Stimulated activated CD8-positive, alpha-beta memory T cell treated with anti-CD3 and anti-CD28 coated beads, Interleukin-12 subunit alpha, Interleukin-12 subunit beta, amount 100 ng/mL, for 1 hour (primary cell): ENCODE measurements at regions not wholly inside any gene's neighbourhood (a gene's known extent, or its start where the extent isn't known, plus 50 kb on each side); places are given as distances from the start of the nearest gene placed in this dataset.
A peak's percentile ranks its signal among the peaks of the same experiment; 100 is the strongest.

Source experiments
- DNase-seq: peaks from one replicate; pipeline ENCODE4 v3.0.0-alpha.2; 2020; ENCODE audit warnings: low read depth

- no peak for DNase-seq
Measured at GRCh38 chr14:49464885-49465284, 121.3 kb downstream of the RPS29 start.

DNA sequence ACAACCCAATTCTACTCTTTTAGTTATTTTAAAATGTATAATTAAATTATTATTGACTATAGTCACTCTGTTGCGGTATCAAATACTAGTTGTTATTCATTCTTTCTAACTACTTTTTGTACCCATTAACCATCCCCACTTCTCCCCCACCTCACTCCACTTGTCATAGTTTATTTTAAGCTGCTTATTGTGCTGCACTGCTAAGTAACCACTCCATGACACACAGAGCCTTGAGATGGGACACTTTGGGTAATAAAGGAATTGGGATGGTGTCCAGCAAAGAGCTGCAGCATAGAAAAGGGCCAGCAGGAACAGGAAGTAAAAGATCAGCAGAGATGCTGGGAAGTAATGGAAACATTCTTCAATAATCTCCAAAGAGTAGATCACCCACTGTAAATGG is 123.0 kb downstream of the RPS29 start:
- DNase-seq, result no peak

GRCh38 chr14:49461529-49462401 is 124.4 kb downstream of the RPS29 start:
- DNase-seq, result peak; percentile 20

DNA sequence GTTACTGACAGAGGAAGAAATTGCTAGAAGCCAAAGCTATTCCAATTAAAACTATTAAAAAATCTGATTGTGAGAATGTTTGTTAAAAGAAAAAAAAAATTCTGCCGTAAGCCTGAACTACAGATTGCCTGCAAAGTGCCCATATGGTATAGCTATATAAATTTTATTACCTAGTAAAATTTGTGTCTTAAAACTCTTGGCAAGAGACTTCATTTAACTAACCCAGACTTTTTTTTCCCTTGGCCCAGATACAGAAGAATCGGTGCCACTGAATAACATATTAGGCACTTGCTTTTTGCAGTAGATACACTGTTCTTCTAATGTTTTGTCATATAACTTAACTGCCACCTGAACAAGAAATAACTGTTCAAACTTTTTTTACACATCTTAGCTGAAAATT is 125.5 kb downstream of the RPS29 start:
- DNase-seq, result no peak

DNA sequence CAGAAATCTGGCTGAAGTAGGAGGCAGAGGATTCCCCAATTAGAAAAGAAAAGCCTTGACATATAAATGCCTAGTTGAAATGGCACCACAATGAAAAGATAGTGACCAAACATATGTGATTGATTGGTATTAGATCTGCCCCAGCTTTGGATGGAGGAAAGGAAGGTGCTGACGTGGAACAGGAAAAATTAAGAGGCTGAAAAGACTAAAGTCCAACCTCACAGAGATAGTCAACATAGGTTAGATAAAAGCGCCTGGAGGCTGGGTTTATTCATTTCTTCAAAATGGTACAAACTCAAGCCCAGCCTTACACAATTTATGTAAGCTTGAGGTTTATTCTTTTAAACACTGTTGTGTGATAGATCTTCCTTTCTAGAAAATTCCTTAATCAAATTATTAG is 129.6 kb downstream of the RPS29 start:
- no peak for DNase-seq

DNA sequence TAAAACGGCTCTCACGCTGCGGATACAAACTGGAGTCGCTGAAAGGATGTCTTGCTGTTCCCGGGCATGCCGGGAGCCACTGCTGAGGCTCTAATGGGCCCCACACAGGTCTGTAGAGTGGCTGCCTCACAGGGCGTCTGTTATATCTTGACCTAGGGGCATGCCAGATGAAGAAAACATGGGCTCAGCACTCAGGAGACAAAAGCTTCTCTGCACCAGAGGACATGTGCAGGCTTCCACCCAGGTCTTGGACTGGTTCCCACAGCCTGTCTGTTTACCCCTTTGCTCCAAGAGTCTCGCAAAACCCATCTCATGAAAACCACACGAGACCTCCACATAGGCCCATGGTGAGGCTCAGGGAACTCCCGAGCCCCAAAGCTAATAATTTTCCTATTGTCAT is 134.2 kb downstream of the RPS29 start:
- DNase-seq, result no peak

GRCh38 chr14:49449749-49450148 is 136.4 kb downstream of the RPS29 start:
- no peak for DNase-seq

GRCh38 chr14:49447540-49448107 is 138.6 kb downstream of the RPS29 start:
- DNase-seq, result no peak

DNA sequence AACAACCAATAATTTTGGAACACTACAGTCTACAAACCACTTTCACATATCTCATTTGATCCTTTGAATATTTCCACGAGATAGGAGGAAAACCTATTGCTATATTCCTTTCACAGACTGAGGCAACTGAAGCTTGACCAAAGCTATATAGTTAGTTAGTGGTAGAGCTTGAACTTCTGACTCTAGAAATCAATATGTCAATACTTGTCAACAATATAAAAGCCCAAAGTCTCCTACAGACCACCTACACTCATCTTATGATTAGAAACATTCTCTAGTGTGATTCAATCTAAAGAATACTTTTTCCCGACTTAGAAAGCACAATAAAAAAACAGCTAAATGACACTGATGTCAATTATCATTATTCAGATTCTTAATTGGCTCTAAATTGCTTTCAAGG is 139.4 kb downstream of the RPS29 start:
- DNase-seq, result no peak

GRCh38 chr14:49438256-49438770 is 147.9 kb downstream of the RPS29 start:
- no peak for DNase-seq

DNA sequence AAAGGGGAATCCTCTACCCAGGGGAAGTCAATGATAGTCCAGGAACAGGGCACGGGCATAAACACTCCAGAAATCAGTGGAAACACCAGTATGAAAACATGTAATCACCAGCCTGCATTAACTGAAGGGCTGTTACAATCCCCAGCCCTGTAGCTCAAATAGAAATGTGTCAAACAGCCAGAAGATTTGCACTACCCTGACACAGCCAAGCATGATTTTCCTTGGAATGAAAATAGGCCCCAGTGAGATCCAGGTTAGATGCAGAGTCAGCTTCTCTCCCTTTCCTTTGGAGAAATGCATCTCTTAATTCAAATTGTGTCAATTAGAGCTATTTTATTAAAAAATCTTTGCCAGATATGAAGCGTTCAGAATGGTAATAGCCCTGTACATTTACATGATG is 158.1 kb downstream of the RPS29 start:
- DNase-seq, result no peak

- no peak for DNase-seq
Measured at GRCh38 chr14:49427117-49427516, 159.1 kb downstream of the RPS29 start.

DNA sequence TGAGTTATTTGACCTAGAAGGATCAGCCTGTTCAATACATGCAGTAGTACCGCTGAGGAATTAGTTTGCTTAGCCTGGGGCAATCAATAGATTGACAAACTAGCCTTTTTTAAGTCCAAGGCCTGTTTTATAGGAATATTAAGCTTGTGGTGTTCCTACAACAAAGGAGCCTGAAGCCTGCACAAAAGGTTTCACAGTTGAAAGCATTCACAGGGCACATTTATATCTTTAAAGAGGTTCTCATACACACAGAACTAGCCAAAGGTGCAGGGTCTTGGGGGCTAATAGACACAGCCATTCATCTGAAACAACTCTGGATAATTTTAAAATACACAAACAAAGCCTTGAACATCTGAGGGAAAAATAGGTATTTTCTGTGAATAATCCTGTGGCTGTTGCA is 160.3 kb downstream of the RPS29 start:
- DNase-seq, result no peak

- no peak for DNase-seq
Measured at GRCh38 chr14:49424436-49425331, 161.5 kb downstream of the RPS29 start.

GRCh38 chr14:49420201-49420600 is 166.0 kb downstream of the RPS29 start:
- DNase-seq, result no peak

DNA sequence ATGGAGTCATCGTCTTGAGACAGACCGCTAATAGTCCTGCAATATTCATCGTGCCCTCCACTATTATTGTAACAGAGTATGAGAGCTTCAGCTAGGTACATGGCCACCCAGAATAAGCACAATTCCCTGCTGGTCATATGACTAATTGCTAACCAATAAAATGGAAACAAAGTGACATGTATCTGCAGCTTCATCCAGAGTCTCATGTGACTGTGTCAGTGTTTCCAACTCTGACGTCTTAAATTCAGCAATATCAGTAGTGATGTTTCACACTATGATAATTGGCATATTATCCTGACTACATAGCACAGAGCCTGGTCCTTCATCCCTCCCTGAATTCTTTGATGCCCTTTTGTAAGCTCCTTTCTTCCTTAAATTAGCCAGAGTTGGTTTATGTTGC is 167.4 kb downstream of the RPS29 start:
- DNase-seq, result no peak

DNA sequence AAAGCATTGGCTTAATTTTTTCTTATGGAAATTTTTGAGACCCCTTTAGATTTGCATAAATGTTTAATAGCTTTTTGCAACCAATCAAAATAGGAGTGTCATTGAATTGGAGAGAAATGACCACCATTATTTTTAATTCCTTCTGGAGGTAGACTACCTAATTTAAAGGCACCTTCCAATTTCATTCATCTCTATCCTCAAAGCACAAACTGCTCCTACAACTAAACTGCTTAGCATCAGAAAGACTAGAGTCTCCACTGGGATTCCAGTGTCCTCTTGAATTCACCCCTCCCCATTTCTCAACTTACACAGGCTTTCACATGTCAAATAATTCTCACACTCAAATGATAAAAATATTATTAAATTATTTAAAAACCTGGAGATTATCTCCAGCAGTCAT is 168.4 kb downstream of the RPS29 start:
- DNase-seq, result no peak

- DNase-seq, result no peak
Measured at GRCh38 chr14:49408187-49408933, 177.8 kb downstream of the RPS29 start.

- DNase-seq, result no peak
Measured at GRCh38 chr14:49405291-49405690, 180.9 kb downstream of the RPS29 start.

DNA sequence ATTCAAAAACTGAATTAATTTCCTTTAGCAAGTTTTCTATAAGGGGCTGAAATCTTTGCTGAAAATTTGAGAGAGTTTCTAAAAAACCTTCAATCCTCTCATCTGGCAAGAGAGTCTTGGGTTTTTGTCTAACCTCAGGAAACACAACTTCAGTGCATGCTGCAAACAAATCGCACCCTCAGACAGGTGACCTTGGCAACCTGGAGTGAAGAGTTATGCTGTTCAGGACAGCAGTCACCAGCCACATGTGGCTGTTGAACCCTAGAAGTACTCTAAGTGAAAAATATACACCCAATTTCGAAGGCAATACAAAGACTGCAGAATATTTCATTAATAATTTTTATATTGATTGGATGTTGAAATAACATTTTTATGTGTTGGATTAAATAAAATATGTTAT is 184.8 kb downstream of the RPS29 start:
- DNase-seq, result no peak

DNA sequence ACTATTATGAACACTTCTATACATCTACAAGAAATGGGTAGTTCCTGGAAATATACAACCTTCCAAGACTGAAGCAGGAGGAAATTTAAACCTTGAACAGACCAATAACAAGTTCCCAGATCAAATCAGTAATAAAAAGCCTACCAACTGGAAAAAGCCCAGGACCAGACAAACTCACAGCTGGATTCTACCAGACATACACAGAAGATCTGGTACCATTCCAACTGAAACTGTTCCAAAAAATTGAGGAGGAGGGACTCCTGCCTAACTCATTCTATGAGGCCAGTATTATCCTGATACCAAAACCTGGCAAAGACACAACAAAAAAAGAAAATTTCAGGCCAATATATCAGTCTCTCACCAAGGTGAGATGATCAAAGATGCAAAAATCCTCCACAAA is 189.4 kb downstream of the RPS29 start:
- DNase-seq, result no peak

- DNase-seq, result no peak
Measured at GRCh38 chr14:49381778-49382177, 204.4 kb downstream of the RPS29 start.
